H1 (cell line): ENCODE measurements at regions not wholly inside any gene's neighbourhood (a gene's known extent, or its start where the extent isn't known, plus 50 kb on each side); places are given as distances from the start of the nearest gene placed in this dataset.

Source experiments
- CTCF ChIA-PET: fragments of 300-600 bp; sonication (Branson Sonifier 250); formaldehyde crosslinking; loops from one replicate; lab custom pipeline; 2021; ENCODE audit not compliant: partially characterized antibody; lab: Charles Lee
- POLR2A ChIA-PET: fragments of 300-600 bp; sonication (Branson Sonifier 250); formaldehyde crosslinking; loops from one replicate; lab custom pipeline; 2021; ENCODE audit warnings: inconsistent platforms; ENCODE audit not compliant: partially characterized antibody; lab: Charles Lee
- DNase-seq, 2 experiments: peaks; one replicate each; pipeline versions ENCODE4 v3.0.0 to v3.0.0-alpha.2; 2010 to 2022; ENCODE audit warnings: low spot score in 2 of 2, low read depth in 1 of 2, mixed read lengths in 1 of 2
- FAIRE-seq: peaks from 2 replicates; lab custom pipeline; 2011; peaks lifted over from hg19 to GRCh38; lab: Jason Lieb, UNC
- H2AFZ ChIP-seq: 2 replicates; pipeline ENCODE4 v1.8.1; 2012; ENCODE audit warnings: low read length, inconsistent platforms
- H2AK5ac ChIP-seq: 2 replicates; pipeline ENCODE4 v1.6.1; 2013; ENCODE audit warnings: low read depth, low read length
- H2BK120ac ChIP-seq: replicated peaks from 2 replicates; pipeline ENCODE3; 2013; ENCODE audit warnings: low read depth, low read length, inconsistent platforms
- H2BK12ac ChIP-seq: 2 replicates; pipeline ENCODE4 v1.6.1; 2013; ENCODE audit warnings: low read depth, low read length
- H2BK15ac ChIP-seq: 2 replicates; pipeline ENCODE4 v1.6.1; 2013; ENCODE audit warnings: low read length
- H2BK20ac ChIP-seq: 2 replicates; pipeline ENCODE4 v1.6.1; 2013; ENCODE audit warnings: low read length
- H2BK5ac ChIP-seq: 2 replicates; pipeline ENCODE4 v1.6.1; 2013; ENCODE audit warnings: low read depth, low read length
- H3K14ac ChIP-seq: 2 replicates; pipeline ENCODE4 v1.6.1; 2013; ENCODE audit warnings: inconsistent platforms; ENCODE audit not compliant: insufficient read length
- H3K18ac ChIP-seq: 2 replicates; pipeline ENCODE4 v1.6.1; 2013; ENCODE audit warnings: low read length; ENCODE audit errors: extremely low read depth
- H3K23ac ChIP-seq: 2 replicates; pipeline ENCODE4 v1.6.1; 2013; ENCODE audit warnings: inconsistent platforms; ENCODE audit not compliant: insufficient read length
- H3K23me2 ChIP-seq: 2 replicates; pipeline ENCODE4 v1.6.1; 2013; ENCODE audit warnings: low read depth, low read length
- H3K27ac ChIP-seq: 2 replicates; pipeline ENCODE4 v1.6.1; 2011; ENCODE audit warnings: low read depth, low read length, inconsistent platforms
- H3K27me3 ChIP-seq, 4 experiments: replicated peaks in 1 of 4; 1 replicate in 1 of 4; 2 replicates in 3 of 4; pipeline versions ENCODE4 v1.6.1 to v1.8.1; 2011 to 2013; ENCODE audit warnings: low read length in 3 of 4, mild to moderate bottlenecking in 3 of 4, inconsistent platforms in 2 of 4, mixed read lengths in 2 of 4, moderate library complexity in 1 of 4; ENCODE audit not compliant: control insufficient read depth in 3 of 4, insufficient read depth in 3 of 4; ENCODE audit errors: extremely low read depth in 1 of 4
- H3K36me3 ChIP-seq, 4 experiments: 2 replicates each; pipeline versions ENCODE4 v1.6.1 to v1.8.1; 2011 to 2013; ENCODE audit warnings: mild to moderate bottlenecking in 4 of 4, low read length in 3 of 4, moderate library complexity in 2 of 4, control low read depth in 1 of 4, inconsistent platforms in 1 of 4; ENCODE audit not compliant: insufficient read depth in 4 of 4, control insufficient read depth in 2 of 4
- H3K4ac ChIP-seq: replicated peaks from 2 replicates; pipeline ENCODE3; 2013; ENCODE audit warnings: low read length, low read depth, mixed read lengths, inconsistent platforms; ENCODE audit not compliant: insufficient read length
- H3K4me1 ChIP-seq, 4 experiments: replicated peaks in 1 of 4; 1 replicate in 1 of 4; 2 replicates in 3 of 4; pipeline versions ENCODE4 v1.6.1 to v1.8.1; 2011 to 2013; ENCODE audit warnings: low read length in 3 of 4, inconsistent platforms in 2 of 4, mixed read lengths in 1 of 4; ENCODE audit not compliant: insufficient read depth in 4 of 4, control insufficient read depth in 3 of 4
- H3K4me2 ChIP-seq, 2 experiments: 2 replicates each; pipeline versions ENCODE4 v1.6.1 to v1.8.1; 2011 to 2013; ENCODE audit warnings: low read depth in 2 of 2, low read length in 2 of 2, control low read depth in 1 of 2, inconsistent platforms in 1 of 2, mild to moderate bottlenecking in 1 of 2; ENCODE audit not compliant: insufficient read depth in 1 of 2
- H3K4me3 ChIP-seq, 4 experiments: fragments of 200-600, 300-600 bp in 1 of 4; sonication (generic), shearing (Covaris generic), sonication (Bioruptor Twin) in 1 of 4; 2 replicates each; pipeline versions ENCODE4 v1.5.1 to v1.8.1; 2011 to 2016; ENCODE audit warnings: low read length in 4 of 4, low read depth in 3 of 4, control low read depth in 2 of 4, inconsistent platforms in 2 of 4, mild to moderate bottlenecking in 2 of 4, mixed read lengths in 1 of 4, moderate library complexity in 1 of 4; ENCODE audit not compliant: insufficient read depth in 2 of 4; ENCODE audit errors: extremely low read depth in 1 of 4
- H3K56ac ChIP-seq: replicated peaks from 2 replicates; pipeline ENCODE3; 2013; ENCODE audit warnings: low read depth, mild to moderate bottlenecking, mixed read lengths, low read length, inconsistent platforms; ENCODE audit not compliant: insufficient read length
- H3K79me1 ChIP-seq: 2 replicates; pipeline ENCODE4 v1.6.1; 2013; ENCODE audit warnings: low read depth, low read length, control low read depth
- H3K79me2 ChIP-seq, 2 experiments: 2 replicates each; pipeline versions ENCODE4 v1.6.1 to v1.8.1; 2012 to 2013; ENCODE audit warnings: low read length in 2 of 2, mild to moderate bottlenecking in 2 of 2, inconsistent platforms in 1 of 2; ENCODE audit not compliant: insufficient read depth in 2 of 2, control insufficient read depth in 1 of 2
- H3K9ac ChIP-seq, 4 experiments: replicated peaks in 1 of 4; 1 replicate in 1 of 4; 2 replicates in 3 of 4; pipeline versions ENCODE4 v1.6.1 to v1.8.1; 2011 to 2013; ENCODE audit warnings: low read depth in 3 of 4, low read length in 3 of 4, control low read depth in 2 of 4, mild to moderate bottlenecking in 2 of 4, moderate library complexity in 2 of 4, inconsistent platforms in 1 of 4; ENCODE audit errors: extremely low read depth in 1 of 4
- H3K9me3 ChIP-seq, 2 experiments: 2 replicates each; pipeline versions ENCODE4 v1.6.1 to v1.8.1; 2012 to 2013; ENCODE audit warnings: mild to moderate bottlenecking in 2 of 2, moderate library complexity in 2 of 2, control low read depth in 1 of 2, inconsistent platforms in 1 of 2, low read depth in 1 of 2, low read length in 1 of 2, mixed read lengths in 1 of 2; ENCODE audit not compliant: insufficient read depth in 2 of 2
- H4K20me1 ChIP-seq, 2 experiments: replicated peaks in 1 of 2; 2 replicates each; pipeline versions ENCODE3 to v1.8.1; 2011 to 2013; ENCODE audit warnings: inconsistent platforms in 2 of 2, low read length in 2 of 2, mild to moderate bottlenecking in 1 of 2; ENCODE audit not compliant: insufficient read depth in 2 of 2, control insufficient read depth in 1 of 2
- H4K5ac ChIP-seq: 2 replicates; pipeline ENCODE4 v1.6.1; 2013; ENCODE audit warnings: low read length, low read depth, mixed read lengths, inconsistent platforms; ENCODE audit not compliant: insufficient read length
- H4K8ac ChIP-seq: 2 replicates; pipeline ENCODE4 v1.8.0; 2013; ENCODE audit warnings: mild to moderate bottlenecking, moderate library complexity, low read length, inconsistent platforms; ENCODE audit not compliant: insufficient read depth; ENCODE audit errors: extremely low read depth
- H4K91ac ChIP-seq: replicated peaks from 2 replicates; pipeline ENCODE3; 2013; ENCODE audit warnings: low read length, mixed read lengths, inconsistent platforms; ENCODE audit not compliant: insufficient read length
- CHD1 ChIP-seq: IDR thresholded peaks from 2 replicates; pipeline ENCODE4 v1.6.1; 2012; ENCODE audit warnings: low read depth, low read length, improper control_type of control experiment
- HDAC6 ChIP-seq: IDR thresholded peaks from one replicate; pipeline ENCODE4 v1.7.1; 2012; ENCODE audit warnings: low read depth, mild to moderate bottlenecking, inconsistent platforms, low read length, moderate library complexity
- SAP30 ChIP-seq: fragments of 300-600 bp; sonication (generic); IDR thresholded peaks from 2 replicates; pipeline ENCODE4 v1.7.1; 2012; ENCODE audit warnings: low read length, moderate library complexity, mild to moderate bottlenecking, inconsistent platforms; ENCODE audit not compliant: insufficient read depth, insufficient replicate concordance
- SP2 ChIP-seq: IDR thresholded peaks from 2 replicates; pipeline ENCODE4 v1.6.1; 2012; ENCODE audit warnings: mild to moderate bottlenecking, low read length, inconsistent platforms
- WGBS, 2 experiments: shearing (Covaris generic) in 1 of 2; methylation state at CpG; one replicate each; pipeline versions ENCODE4 v1.1.6 to v1.1.7; 2013 to 2015; ENCODE audit warnings: low lambda C conversion rate in 2 of 2, mixed read lengths in 2 of 2, inconsistent platforms in 1 of 2, low coverage in 1 of 2, missing lambda C conversion rate in 1 of 2; ENCODE audit not compliant: insufficient replicate concordance in 2 of 2, insufficient coverage in 1 of 2, insufficient read length in 1 of 2; ENCODE audit errors: extremely low coverage in 1 of 2, missing lambda C conversion rate in 1 of 2; 5-methylcytosine and 5-hydroxymethylcytosine counted together

DNA sequence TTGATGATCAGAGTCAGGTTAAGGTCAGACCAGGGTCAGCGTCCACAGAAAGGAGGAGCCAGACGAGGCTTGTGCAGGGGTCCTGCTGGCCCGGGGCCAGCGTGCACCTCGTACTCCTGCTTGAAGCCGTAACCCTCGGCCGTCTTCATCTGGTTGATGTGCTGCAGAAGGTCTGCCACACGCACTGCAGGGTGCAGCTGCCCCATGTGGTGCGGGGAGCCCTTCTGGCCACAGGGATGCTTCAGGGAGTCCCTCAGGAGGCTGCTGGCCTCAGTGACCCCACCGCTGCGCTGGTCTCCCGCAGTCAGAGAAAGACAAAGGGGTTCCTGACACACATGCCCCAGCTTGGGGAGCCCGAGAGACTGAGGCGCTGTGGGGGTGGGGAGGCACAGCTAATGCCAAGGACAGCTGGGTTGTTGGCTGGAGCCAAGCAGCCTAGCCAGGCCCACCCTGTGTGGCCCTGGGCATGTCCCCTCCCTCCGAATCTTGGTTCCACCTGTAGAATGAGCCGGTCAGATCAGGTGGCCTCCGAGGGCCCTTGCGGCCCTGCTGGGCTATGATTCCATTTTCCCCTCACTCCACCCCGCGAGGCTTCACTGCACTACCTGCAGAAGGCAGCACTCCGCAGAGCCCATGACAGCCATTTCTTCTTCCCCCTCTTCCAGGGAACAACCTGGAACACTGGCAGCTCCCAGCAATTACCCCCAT is 251.9 kb downstream of the PTPRU start:
- no peak overlapping the region for H3K14ac ChIP-seq
- ChIA-PET POLR2A (no interaction called here), CTCF (no interaction called here)
- no peak overlapping the region for H2AK5ac ChIP-seq
- H3K56ac ChIP-seq = no peak overlapping the region
- DNase-seq (peak in 1 of 2 experiments; percentile 39), FAIRE-seq (no peak)
- no peak overlapping the region for H3K23ac ChIP-seq
- H4K91ac ChIP-seq = no peak overlapping the region
- no peaks in the 10 kb centered on the region for H3K79me2 ChIP-seq
- no peaks in the 10 kb centered on the region for H3K36me3 ChIP-seq
- 92% methylated on average over 22 of the region's 22 CpGs; no CpG with 5 or more reads in 1 of the 2 experiments for WGBS, 2 experiments
- no peak overlapping the region for H3K18ac ChIP-seq
- no peak overlapping the region for H2AFZ ChIP-seq
- no peak overlapping the region for H2BK12ac ChIP-seq
- no peak overlapping the region; the same call in 1 of the 2 replicates for H2BK15ac ChIP-seq
- H3K79me1 ChIP-seq = no peaks in the 10 kb centered on the region; the same call in 1 of the 2 replicates
- TF ChIP-seq SAP30 = no peak
- no peak for TF ChIP-seq HDAC6
- no peak for TF ChIP-seq SP2
- TF ChIP-seq CHD1 = no peak
- H2BK5ac ChIP-seq = no peak overlapping the region
- H3K9ac ChIP-seq = no peak overlapping the region
- no peak overlapping the region for H3K4ac ChIP-seq
- H3K4me1 ChIP-seq = peaks cover 0 to 3% (median 0%) of the 10 kb centered on the region in 4 experiments; a peak in 3 of 7 replicates
- no peaks in the 10 kb centered on the region for H3K23me2 ChIP-seq
- H3K4me2 ChIP-seq = no peak overlapping the region
- no peaks in the 10 kb centered on the region for H3K9me3 ChIP-seq
- no peaks in the 10 kb centered on the region; a peak in 2 of 7 replicates for H3K27me3 ChIP-seq
- H3K27ac ChIP-seq = no peak overlapping the region
- no peak overlapping the region for H2BK120ac ChIP-seq
- H3K4me3 ChIP-seq = no peak overlapping the region
- H2BK20ac ChIP-seq = no peak overlapping the region
- no peaks in the 10 kb centered on the region for H4K20me1 ChIP-seq
- no peak overlapping the region for H4K5ac ChIP-seq
- peak overlapping the region; percentile 7 for H4K8ac ChIP-seq
